ENCODE measurements at regions not wholly inside any gene's neighbourhood (a gene's known extent, or its start where the extent isn't known, plus 50 kb on each side); places are given as distances from the start of the nearest gene placed in this dataset.

- peak; percentile 48 for DNase-seq
Measured at GRCh38 chr4:19774690-19775256, 476.9 kb upstream of the SLIT2 start.

- DNase-seq, result no peak
Measured at GRCh38 chr4:19772581-19772980, 479.1 kb upstream of the SLIT2 start.

- no peak for DNase-seq
Measured at GRCh38 chr4:19756661-19757060, 495.0 kb upstream of the SLIT2 start.

- no peak for DNase-seq
Measured at GRCh38 chr4:19752599-19752998, 499.1 kb upstream of the SLIT2 start.

- peak; percentile 74 for DNase-seq
Measured at GRCh38 chr4:19748519-19749479, 502.9 kb upstream of the SLIT2 start.

- DNase-seq, result no peak
Measured at GRCh38 chr4:19746377-19746776, 505.3 kb upstream of the SLIT2 start.

GRCh38 chr4:19743115-19743638 lies 508.5 kb upstream of the SLIT2 start:
- DNase-seq, result no peak

- DNase-seq, result peak; percentile 90
Measured at GRCh38 chr4:19739101-19739651, 512.5 kb upstream of the SLIT2 start.

GRCh38 chr4:19736968-19737756 lies 514.5 kb upstream of the SLIT2 start:
- no peak for DNase-seq

GRCh38 chr4:19735012-19735411 lies 516.7 kb upstream of the SLIT2 start:
- no peak for DNase-seq

- DNase-seq, result peak; percentile 69
Measured at GRCh38 chr4:19729886-19730651, 521.6 kb upstream of the SLIT2 start.

GRCh38 chr4:19728773-19729172 lies 522.9 kb upstream of the SLIT2 start:
- DNase-seq, result no peak

GRCh38 chr4:19727141-19727540 lies 524.6 kb upstream of the SLIT2 start:
- DNase-seq, result no peak

GRCh38 chr4:19725130-19725529 lies 526.6 kb upstream of the SLIT2 start:
- no peak for DNase-seq

- no peak for DNase-seq
Measured at GRCh38 chr4:19722404-19722803, 529.3 kb upstream of the SLIT2 start.

GRCh38 chr4:19721587-19721986 lies 530.1 kb upstream of the SLIT2 start:
- DNase-seq, result no peak

GRCh38 chr4:19720610-19721009 lies 531.1 kb upstream of the SLIT2 start:
- DNase-seq, result no peak

- DNase-seq, result no peak
Measured at GRCh38 chr4:19720190-19720589, 531.5 kb upstream of the SLIT2 start.

- DNase-seq, result peak; percentile 78
Measured at GRCh38 chr4:19711871-19712270, 539.8 kb upstream of the SLIT2 start.

GRCh38 chr4:19707876-19708275 lies 543.8 kb upstream of the SLIT2 start:
- DNase-seq, result no peak

GRCh38 chr4:19703391-19703790 lies 548.3 kb upstream of the SLIT2 start:
- no peak for DNase-seq

- peak; percentile 59 for DNase-seq
Measured at GRCh38 chr4:19700992-19701391, 550.7 kb upstream of the SLIT2 start.

Data from fibroblast of skin of right biceps (primary cell).